IPS-NIHi11 (cell line): ENCODE measurements at regions not wholly inside any gene's neighbourhood (a gene's known extent, or its start where the extent isn't known, plus 50 kb on each side); places are given as distances from the start of the nearest gene placed in this dataset.
A peak's percentile ranks its signal among the peaks of the same experiment; 100 is the strongest.

Experiments
- DNase-seq: peaks from one replicate; pipeline ENCODE4 v3.0.0; 2012; ENCODE audit warnings: mixed read lengths, low spot score

DNA sequence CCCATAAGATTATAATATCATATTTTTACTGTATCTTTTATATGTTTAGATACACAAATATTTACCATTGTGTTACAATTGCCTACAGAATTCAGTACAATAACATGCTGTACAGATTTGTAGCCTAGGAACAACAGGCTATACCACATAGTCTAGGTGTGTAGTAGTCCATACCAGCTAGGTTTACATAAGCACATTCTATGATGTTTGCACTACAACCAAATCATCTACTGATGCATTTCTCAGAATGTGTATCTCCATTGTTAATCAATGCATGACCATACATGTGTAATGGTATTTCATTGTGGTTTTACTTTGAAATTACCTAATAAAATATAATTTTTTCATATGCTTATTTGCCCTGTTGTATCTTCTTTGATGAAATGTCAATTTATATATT is 288.1 kb upstream of the PCDH10 start:
- DNase-seq: no peak

DNA sequence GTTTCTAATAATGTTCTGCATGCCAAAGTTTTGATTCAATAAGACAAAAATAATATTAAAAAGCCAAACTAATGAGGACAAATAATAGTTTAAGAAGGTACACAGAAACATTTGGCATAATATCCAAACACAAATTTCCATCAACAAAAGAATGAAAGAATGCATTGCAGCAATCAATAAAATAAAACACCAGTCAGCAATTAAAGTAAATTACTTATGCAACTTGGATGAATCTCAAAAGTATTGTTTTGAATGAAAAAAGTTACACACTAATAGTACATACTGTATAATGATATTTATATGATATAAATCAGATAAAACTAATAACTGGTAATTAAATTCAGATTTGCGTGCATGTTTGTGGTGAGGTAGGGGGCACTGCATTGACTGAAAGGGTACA is 285.5 kb upstream of the PCDH10 start:
- no peak for DNase-seq

DNA sequence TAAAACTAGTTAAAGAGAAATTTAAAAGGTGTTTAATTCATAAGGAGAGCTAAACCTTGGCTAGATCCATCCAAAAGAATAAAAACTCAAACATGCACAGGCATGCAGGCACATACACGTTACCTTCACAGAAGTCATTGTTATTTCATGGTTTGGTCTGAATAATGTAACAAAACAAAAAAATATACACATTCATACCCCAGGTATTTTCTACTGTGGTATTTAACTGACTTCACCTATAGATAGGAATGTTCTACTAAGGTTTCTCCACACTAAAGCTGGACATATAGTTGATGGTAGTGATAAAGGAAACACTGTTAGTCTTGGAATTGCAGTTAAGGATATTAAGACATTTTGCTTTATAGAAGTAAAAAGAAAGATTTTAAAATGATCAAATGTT is 283.6 kb upstream of the PCDH10 start:
- no peak for DNase-seq

DNA sequence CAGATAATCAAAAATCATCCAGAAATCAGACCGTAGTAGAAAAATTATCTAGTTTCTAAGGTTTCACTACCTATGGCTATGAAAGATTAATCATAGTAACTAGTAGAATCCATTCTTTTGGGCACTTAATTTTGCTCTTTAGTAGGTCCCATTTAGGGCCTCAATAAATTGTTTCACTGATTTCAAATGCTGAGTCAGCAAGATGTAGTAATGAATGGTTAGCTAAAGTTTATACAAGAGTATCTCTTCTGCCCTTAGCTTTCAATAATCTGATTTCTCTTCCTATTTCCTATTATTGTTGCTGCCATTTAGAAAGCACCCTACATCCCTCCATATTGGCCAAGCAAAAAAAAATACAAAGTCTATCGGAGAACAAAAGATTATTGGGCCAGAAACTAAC is 283.2 kb upstream of the PCDH10 start:
- DNase-seq: no peak

DNA sequence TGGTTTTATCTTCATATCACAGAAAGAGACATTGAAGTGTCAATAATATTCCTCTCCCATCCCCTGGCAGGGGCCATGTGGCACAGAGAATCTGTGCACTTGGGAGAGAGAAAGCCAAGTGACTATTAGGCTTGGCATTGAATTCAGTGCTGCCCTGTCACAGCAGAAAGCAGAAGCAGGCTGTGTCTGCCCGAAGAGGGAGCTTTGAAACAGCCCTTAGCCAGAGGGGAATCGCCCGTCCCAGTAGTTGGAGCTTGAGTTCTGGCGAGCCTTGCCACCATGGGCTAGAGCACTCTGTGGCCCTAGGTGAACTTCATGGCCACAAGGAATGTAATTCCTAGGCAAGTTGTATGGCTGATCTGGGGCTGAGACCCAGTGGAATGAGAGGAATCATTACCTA is 282.5 kb upstream of the PCDH10 start:
- DNase-seq: no peak

DNA sequence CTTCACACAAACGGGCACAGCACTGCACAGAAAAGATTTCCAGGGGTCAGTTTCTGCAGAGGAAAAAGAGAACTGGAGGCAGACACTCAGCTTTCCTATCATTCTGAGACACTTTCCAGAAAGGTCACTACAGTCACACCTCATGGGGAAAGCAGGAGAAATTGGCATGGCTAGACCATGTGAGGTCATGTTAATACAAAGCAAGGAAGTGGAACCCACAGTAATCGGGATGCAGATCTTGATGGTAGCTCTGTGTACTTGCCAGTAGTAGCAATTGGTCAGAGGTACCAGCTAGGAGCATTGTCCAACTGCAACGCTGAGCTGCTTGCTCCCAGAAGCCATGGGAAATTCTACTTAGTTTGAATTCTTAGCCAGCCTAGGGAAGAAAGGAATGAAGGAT is 255.3 kb upstream of the PCDH10 start:
- DNase-seq: no peak

DNA sequence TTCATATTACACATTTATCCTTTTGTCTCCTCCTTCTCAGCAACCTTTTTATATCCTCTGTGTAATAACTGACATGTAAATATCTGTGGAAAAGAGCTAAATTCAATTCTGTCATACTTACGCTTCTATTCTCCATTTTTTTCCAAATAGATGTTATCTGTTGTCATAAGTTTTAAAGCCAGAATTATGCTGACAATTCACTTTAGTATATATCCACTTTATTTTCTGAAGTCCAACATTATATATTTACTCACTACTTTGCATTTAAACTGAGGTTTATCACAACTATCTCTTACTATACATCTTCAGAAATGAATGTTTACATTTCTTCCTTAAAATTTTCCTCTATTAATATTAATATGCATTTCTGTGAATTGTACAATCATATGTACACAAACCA is 247.9 kb upstream of the PCDH10 start:
- no peak for DNase-seq

DNA sequence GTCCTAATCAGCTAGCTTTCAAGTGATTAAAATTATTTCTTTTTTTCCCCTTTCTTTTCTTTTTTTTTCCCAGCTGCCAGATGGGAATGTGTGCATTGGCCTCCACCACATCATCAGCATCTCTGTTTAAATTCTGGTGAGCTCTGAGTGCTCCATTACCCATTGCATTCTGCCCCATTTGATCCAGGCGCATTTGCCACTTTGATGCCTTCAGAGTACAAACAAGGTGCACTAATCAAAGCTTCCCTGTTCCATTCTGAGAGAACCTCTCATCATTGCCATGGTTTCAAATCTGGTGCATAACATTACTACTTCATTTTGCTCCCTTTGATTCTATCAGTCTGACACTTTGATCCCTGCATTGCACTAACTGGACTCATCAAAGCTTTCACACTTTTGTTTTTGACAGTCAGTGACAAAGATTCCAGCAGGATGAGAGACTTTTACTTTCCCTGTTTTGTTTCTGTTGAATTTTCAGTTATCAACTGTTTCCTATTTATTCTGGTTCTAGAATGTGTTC is 238.8 kb upstream of the PCDH10 start:
- no peak for DNase-seq

DNA sequence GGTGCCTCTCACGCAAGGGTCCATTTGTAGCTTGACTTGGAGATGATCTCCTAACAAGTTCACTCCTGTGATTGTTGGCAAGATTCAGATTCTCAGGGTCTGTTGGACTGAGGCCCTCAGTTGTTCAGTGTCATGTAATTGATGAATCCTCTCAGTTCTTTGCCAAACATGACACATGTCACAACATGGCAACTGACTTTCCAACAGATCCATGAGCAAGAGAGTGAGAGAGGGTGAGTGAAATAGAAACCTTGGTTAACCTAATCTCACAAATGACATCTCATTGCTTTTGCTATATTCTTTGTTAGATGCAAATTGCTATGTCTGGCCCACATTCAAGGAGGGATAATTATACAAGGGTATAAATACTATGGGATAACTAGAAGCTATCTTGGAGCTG is 231.0 kb upstream of the PCDH10 start:
- no peak for DNase-seq

DNA sequence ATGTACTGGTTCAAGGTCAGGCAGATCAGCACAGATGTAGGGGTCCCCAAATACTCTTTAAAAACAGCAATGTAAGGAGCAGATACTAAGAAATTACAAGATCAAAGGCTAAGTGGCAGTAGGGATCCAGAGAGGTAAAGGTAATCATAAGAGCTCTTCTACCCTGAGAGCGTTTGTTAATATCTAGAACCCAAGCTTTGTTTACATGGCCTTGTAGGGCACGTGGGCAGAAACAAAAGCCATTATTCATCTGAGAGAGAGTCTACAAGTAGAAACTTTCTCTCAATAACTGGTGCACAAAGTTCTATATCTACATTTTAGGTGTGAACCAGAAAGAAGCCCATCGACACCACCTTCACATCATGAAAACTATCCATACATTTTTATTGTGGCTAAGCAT is 225.6 kb upstream of the PCDH10 start:
- no peak for DNase-seq

DNA sequence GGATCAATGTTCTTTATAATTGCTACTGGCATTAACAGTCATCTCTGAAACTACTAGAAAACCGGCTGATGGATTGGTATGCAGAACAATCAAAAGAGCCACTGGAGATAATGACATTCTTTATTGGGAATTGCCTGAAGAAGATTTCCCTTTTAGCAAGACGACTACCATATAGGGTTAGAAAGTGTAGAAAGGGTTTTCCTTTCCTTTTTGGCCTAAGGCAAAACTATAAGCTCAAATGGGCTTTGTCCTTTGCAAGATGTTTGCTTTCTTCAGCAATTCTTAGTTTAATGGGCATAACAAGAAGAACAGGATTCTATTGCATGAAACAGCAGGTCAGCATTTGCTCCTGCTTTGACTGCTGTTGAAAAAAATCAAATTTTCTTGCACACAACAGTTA is 214.2 kb upstream of the PCDH10 start:
- peak; percentile 7 for DNase-seq

DNA sequence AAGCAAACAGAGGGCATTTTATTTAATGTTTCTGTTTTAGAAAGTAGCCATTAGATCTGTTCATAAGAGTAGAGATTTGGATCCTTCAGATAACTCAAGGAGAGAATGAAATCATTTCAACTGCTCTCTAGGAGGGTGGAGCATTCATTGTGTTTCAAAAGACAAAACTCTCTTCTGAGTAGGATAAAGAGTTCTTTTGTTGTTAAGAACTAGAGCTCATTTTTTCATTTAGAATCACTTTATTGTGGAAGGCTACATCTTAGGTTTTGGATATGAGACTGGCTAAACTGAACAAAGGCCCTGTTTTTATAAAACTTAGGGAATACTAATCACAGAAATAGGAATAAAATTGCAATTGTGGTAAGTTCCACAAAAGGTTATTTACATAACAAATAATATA is 193.9 kb upstream of the PCDH10 start:
- DNase-seq: no peak

DNA sequence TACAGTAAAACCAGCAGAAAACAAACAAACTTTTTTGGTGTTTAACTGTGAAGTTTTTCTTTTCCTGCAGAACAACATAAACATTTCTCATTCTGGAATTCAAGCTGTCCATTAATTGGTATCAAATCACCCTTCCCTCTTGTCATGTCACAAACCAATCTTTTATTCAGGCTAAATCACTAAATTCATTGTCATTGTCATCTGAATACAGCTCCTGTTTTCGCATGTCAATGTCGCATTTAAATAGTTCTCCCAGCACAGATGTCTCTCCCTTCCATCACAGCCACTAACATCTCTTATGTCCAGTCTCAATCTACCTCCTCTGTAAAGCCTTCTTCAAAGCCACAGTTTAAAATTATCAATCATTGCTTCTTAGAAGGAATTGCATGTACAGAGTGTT is 192.1 kb upstream of the PCDH10 start:
- DNase-seq: no peak

DNA sequence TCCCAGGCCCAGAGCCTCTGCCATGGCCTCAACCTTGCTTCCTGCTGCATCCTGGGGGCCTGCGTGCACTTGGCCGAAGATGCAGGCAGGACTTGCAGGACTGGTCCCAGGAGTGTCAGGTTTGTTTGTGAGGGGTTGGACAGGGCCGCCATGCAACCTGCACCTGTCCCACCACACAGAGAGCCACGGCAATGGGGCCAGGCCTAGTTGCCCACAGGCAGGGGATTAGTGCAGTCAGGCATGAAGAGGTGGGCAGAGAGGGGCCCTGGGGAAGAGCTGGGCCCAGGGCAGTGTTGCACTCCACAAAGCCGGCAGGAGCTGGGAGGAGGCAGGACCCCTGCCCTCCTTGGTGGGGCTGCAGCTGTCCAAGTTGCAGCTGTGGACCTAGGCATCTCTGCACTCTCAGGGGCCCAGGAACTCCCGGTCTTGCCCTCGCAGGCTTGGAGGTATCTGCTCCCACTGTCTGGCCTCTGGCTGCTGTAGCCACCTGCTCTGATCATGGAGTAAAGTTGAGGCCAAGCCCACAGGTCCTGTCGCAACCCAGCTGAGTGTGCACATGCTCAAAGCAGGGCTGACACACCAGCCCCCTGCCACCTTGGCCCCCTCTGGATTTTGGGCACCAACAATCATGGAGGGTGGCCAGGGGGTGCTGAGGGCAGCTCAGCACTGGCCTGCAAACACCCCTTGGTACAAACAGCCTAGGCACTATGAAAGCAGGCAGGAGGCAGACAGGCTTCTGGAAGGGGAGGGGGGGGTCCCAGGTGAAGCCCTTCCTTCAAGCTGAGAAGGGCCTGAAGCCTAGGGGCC is 190.4 kb upstream of the PCDH10 start:
- DNase-seq: no peak

DNA sequence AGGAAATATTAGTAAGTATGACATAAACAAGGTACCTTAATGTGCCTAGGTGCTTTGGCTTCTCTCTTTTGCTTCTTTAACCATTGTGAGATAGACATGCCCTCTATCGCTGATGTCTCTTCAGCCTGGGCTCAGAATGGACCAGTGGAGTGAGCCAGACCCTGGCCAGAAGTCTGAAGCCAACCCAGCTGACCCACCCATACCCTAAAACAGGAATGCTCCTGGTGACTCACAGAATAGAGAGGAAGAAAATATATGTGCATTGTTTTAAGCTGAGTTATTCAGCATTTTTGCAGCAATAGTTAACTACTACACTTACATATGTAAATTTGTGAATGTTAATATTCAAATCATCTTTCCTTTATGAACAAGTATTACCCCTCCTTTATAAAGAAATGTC is 167.5 kb upstream of the PCDH10 start:
- DNase-seq: peak; percentile 5

DNA sequence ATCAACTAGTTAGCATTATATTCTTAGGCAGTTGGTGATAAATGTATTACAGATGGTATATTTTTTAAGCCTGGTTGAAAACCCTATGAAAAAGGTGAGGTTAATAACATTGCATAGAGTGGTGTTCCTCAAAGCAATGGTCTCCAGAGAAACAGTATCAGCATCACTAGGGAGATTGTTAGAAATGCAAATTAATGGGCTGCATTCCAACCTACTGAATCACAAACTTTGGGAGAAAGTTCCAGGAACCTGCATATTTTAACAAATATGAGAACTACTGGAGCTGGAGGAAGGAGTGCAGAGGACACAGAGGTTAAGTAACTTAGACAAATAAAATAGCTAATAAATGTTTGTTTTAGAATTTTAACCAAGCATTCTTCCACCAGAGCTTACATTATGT is 166.9 kb upstream of the PCDH10 start:
- peak; percentile 6 for DNase-seq

DNA sequence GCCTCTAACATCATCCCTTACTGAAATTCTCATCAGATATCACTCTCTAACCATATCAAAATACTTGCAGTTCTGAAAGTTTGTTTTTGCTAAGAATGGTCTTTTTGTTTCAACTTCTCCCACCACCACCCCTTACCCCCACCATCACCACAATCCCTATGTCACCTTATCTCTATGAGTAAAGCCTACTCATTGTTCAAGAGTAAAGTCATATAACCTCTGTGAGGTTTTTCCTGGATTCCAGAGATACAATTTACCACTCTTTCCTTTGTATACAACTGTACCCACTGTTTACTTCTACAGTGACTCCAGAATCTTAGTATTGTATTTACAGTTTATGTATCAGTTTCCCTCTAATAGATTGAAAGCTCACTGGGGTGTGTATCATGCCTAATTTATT is 158.0 kb upstream of the PCDH10 start:
- no peak for DNase-seq

DNA sequence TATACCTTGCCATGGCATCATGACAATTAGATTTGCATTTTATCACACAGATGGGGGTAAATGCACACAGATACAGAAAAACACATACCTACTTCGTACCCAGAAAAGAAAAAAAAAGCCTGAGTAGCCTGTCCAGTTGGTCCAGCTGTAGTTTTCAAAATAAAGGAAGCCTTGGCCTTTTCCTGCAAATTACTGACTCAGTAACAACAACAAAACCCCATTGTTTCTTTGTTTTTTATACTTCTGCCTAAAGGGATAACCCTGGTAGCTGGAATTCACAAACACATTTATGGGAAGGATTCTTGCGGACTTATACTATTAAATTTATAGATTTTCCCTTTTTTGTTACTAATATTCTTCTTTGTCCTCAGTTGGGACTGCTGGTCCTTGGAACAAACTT is 156.4 kb upstream of the PCDH10 start:
- DNase-seq: no peak

DNA sequence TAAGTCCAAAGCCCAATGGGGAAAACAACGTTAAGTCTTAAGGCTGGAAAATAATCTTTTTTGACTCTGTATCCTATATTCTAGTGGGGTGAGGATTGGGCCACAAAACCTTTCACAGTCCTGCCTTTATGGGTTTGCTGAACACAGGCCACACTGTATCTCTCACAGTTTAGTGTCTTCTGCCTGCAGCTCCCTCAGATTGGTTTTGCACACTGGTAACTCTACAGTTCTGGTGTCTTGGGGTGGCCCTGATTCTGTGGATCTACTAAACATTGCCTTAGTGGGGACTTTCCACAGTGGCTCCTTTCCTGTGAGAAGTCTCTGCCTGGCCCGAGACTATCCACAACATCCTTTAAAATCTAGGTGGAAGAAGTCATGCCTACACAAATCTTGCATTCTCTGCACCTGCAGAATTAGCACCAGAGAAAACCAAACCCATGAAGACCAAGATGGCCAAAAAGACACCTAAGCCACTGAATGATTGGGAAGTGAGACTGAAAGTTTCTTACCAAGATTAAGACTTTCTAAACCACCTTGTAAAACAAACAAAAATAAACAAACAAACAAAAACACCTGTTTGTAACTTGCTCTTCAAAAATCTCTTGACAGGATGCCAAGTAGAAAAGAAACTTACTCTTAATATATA is 150.4 kb upstream of the PCDH10 start:
- DNase-seq: no peak

DNA sequence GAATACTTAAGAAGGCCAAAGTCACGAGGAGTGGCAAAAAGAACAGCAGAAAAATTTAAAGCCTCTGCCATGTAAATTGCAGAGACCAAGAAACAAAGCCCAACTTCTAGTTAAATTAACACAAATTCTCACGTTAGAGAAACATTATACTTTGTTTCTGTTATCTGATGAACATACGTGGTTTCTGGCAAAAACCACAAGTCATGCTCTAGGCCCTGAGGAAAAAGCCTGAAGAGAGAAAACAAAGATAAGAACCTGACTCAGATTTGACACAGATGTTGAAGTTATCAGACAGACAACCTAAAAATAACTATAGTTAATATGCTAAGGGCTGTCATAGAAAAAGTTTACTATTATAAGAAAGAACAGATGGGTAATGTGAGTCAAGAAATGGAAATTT is 149.1 kb upstream of the PCDH10 start:
- DNase-seq: no peak

DNA sequence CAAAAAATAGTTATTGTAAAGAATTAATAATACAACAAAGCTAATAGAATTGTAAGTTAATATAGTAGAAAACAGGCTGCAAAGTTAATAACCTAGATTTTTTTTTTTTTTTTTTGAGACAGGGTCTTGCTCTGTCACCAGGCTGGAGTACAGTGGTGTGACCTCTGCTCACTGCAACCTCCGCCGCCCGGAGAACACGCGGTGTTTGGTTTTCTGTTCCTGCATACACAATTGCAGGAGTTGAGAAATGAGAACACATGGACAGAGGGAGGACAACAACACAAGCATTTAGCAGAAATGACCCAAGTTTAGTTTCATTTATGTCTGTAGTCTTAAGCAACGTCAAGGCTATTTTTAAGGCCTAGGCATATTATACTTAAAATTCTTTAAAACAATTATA is 145.9 kb upstream of the PCDH10 start:
- no peak for DNase-seq

DNA sequence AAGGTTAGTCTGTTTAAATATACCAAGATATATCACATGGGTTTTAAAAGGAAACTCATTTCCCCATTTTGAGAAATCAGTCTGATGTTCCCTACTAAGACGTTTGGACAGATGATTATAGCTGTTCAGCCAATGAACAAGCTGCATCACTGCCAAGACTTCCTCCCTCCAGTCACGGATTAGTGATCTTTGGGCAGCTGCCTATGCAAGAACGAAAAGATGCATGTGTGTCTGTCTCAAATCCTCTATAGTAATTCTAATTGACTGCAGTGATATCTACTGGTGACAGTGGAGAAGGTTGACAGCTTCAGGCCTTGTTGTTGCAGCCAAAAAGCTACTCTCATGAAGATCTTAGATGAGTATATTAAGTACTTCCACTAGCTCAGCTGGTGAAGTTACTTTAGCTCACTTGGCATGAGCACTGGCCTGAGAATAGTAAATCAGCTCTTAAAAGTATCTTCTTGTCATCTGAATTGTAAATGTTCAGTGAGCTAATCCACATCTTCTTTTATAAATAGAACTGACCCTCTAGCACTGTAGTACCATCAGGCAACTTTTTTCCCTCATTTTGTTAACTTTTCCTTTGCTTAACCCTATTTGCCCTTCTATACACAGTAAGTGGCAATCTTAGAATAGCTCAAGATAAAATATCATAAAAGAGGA is 134.5 kb upstream of the PCDH10 start:
- no peak for DNase-seq

DNA sequence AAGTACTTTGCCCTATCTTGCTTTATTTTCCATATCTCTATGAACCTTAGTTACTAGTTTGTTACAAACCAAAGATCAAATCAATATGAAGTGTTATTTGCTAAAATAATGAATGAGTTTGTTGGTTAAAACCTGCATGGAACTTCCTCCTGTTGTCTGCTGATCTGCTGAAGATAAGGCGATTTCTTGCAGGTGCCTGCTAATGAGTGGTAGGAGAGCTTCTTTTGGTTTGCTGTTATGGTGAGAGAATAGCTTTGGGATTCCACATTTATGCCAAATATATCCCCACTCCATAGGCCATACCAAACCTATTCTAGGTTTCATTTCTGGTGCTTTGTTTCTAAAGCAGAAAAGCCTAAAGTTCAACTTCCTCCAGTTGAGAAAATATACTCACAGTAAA is 103.8 kb upstream of the PCDH10 start:
- DNase-seq: no peak
